SK-N-SH (cell line): ENCODE measurements at regions not wholly inside any gene's neighbourhood (a gene's known extent, or its start where the extent isn't known, plus 50 kb on each side); places are given as distances from the start of the nearest gene placed in this dataset.

Source experiments
- CTCF ChIA-PET: fragments of 300-600, 350-600 bp; formaldehyde crosslinking; extraction: SDS; loops from one replicate; lab custom pipeline; 2021; lab: Yijun Ruan, JAX
- POLR2A ChIA-PET: fragments of 350-600 bp; sonication (Branson Sonifier 250); formaldehyde crosslinking; extraction: SDS; loops from one replicate; lab custom pipeline; 2020; ENCODE audit warnings: antibody characterized with exemption, inconsistent platforms; lab: Yijun Ruan, JAX
- DNase-seq: peaks from one replicate; pipeline ENCODE4 v3.0.0; 2012
- H2AFZ ChIP-seq: fragments of 200-600 bp; sonication (generic); 2 replicates; pipeline ENCODE4 v1.8.1; 2016; ENCODE audit warnings: antibody characterized with exemption, mild to moderate bottlenecking, low read depth
- H3F3A ChIP-seq: fragments of 200-600 bp; sonication (generic); replicated peaks from 2 replicates; pipeline ENCODE3; 2016; ENCODE audit warnings: antibody characterized with exemption, mild to moderate bottlenecking; ENCODE audit not compliant: insufficient read depth
- H3K27ac ChIP-seq, 2 experiments: fragments of 200-500 bp in 1 of 2; fragments of 200-600 bp in 1 of 2; sonication (Bioruptor generic) in 1 of 2; sonication (generic), shearing (Covaris generic) in 1 of 2; 2 replicates each; pipeline versions ENCODE4 v1.5.1 to v1.6.1; 2014 to 2016; ENCODE audit warnings: low read depth in 2 of 2, inconsistent platforms in 1 of 2, low read length in 1 of 2, mild to moderate bottlenecking in 1 of 2, mixed read lengths in 1 of 2
- H3K27me3 ChIP-seq: fragments of 200-600 bp; sonication (generic), shearing (Covaris generic); 2 replicates; pipeline ENCODE4 v1.6.1; 2016; ENCODE audit warnings: mixed run types; ENCODE audit not compliant: insufficient read depth
- H3K36me3 ChIP-seq, 2 experiments: fragments of 200-500 bp in 1 of 2; fragments of 200-600 bp in 1 of 2; sonication (Bioruptor generic) in 1 of 2; sonication (generic) in 1 of 2; replicated peaks in 1 of 2; 2 replicates each; pipeline versions ENCODE3 to v1.5.1; 2014 to 2016; ENCODE audit warnings: low read length in 1 of 2, mild to moderate bottlenecking in 1 of 2; ENCODE audit not compliant: insufficient read depth in 2 of 2, control insufficient read depth in 1 of 2
- H3K4me1 ChIP-seq, 2 experiments: fragments of 200-500 bp in 1 of 2; fragments of 200-600 bp in 1 of 2; sonication (Bioruptor generic) in 1 of 2; sonication (generic), shearing (Covaris generic) in 1 of 2; 2 replicates each; pipeline versions ENCODE4 v1.5.1 to v1.6.1; 2014 to 2016; ENCODE audit warnings: low read depth in 1 of 2, low read length in 1 of 2, mixed run types in 1 of 2; ENCODE audit not compliant: insufficient read depth in 2 of 2, control insufficient read depth in 1 of 2
- H3K4me2 ChIP-seq: fragments of 200-600 bp; sonication (generic), shearing (Covaris generic); 2 replicates; pipeline ENCODE4 v1.6.1; 2017; ENCODE audit warnings: mixed run types
- H3K4me3 ChIP-seq, 2 experiments: fragments of 200-500 bp in 1 of 2; fragments of 200-600 bp in 1 of 2; sonication (Bioruptor generic) in 1 of 2; sonication (generic), shearing (Covaris generic) in 1 of 2; 2 replicates each; pipeline versions ENCODE4 v1.5.1 to v1.8.1; 2014 to 2016; ENCODE audit warnings: low read depth in 2 of 2, inconsistent platforms in 1 of 2, low read length in 1 of 2, mild to moderate bottlenecking in 1 of 2, mixed read lengths in 1 of 2, moderate library complexity in 1 of 2
- H3K79me2 ChIP-seq: fragments of 200-600 bp; sonication (generic); 2 replicates; pipeline ENCODE4 v1.8.1; 2017; ENCODE audit warnings: mild to moderate bottlenecking; ENCODE audit not compliant: insufficient read depth
- H3K9ac ChIP-seq: fragments of 200-600 bp; sonication (generic); 2 replicates; pipeline ENCODE4 v1.6.1; 2017; ENCODE audit warnings: mixed run types
- H3K9me2 ChIP-seq: fragments of 200-600 bp; sonication (generic); 2 replicates; pipeline ENCODE4 v1.6.1; 2017; ENCODE audit warnings: mixed run types
- H3K9me3 ChIP-seq: fragments of 200-600 bp; sonication (generic); 2 replicates; pipeline ENCODE4 v1.6.1; 2017; ENCODE audit warnings: mixed run types, mild to moderate bottlenecking, moderate library complexity
- H4K20me1 ChIP-seq: fragments of 200-600 bp; sonication (generic); 2 replicates; pipeline ENCODE4 v1.6.1; 2017; ENCODE audit warnings: mild to moderate bottlenecking, mixed run types; ENCODE audit not compliant: insufficient read depth
- CHD2 ChIP-seq: fragments of 150-350 bp; IDR thresholded peaks from 2 replicates; pipeline ENCODE4 v1.6.1; 2018; ENCODE audit warnings: low read length; ENCODE audit not compliant: partially characterized antibody
- CTCF ChIP-seq: fragments of 200-600 bp; sonication (generic); IDR thresholded peaks from 2 replicates; pipeline ENCODE4 v1.6.1; 2017; ENCODE audit warnings: antibody characterized with exemption, mild to moderate bottlenecking, moderate library complexity
- FOSL2 ChIP-seq: IDR thresholded peaks from 2 replicates; pipeline ENCODE4 v1.4.0; 2012; ENCODE audit warnings: low read depth, mild to moderate bottlenecking, moderate library complexity, borderline replicate concordance
- FOXJ3 ChIP-seq: sonication (generic); formaldehyde crosslinking; IDR thresholded peaks from 2 replicates; pipeline ENCODE4 v1.5.1; 2020; ENCODE audit warnings: mild to moderate bottlenecking, missing genetic modification reagents
- FOXM1 ChIP-seq: IDR thresholded peaks from 2 replicates; pipeline ENCODE4 v1.4.0; 2012; ENCODE audit warnings: low read depth, mild to moderate bottlenecking
- GABPA ChIP-seq: IDR thresholded peaks from 2 replicates; pipeline ENCODE4 v1.4.0; 2012; ENCODE audit warnings: low read depth, mild to moderate bottlenecking
- MAX ChIP-seq: IDR thresholded peaks from 2 replicates; pipeline ENCODE4 v1.4.0; 2012; ENCODE audit warnings: low read depth
- MEF2A ChIP-seq: IDR thresholded peaks from 2 replicates; pipeline ENCODE4 v1.4.0; 2012; ENCODE audit warnings: low read depth, borderline replicate concordance
- MXI1 ChIP-seq: IDR thresholded peaks from 2 replicates; pipeline ENCODE4 v1.6.1; 2012; ENCODE audit warnings: mild to moderate bottlenecking, low read depth, low read length, improper control_type of control experiment
- NRF1 ChIP-seq: IDR thresholded peaks from 2 replicates; pipeline ENCODE4 v1.6.1; 2012; ENCODE audit warnings: low read depth, mild to moderate bottlenecking, low read length
- POLR2AphosphoS5 ChIP-seq: IDR thresholded peaks from 2 replicates; pipeline ENCODE4 v1.6.1; 2012; ENCODE audit warnings: low read depth, low read length
- RFX5 ChIP-seq: IDR thresholded peaks from 2 replicates; pipeline ENCODE4 v1.6.1; 2012; ENCODE audit warnings: mild to moderate bottlenecking, improper control_type of control experiment, low read length
- SIN3A ChIP-seq: IDR thresholded peaks from 2 replicates; pipeline ENCODE4 v1.6.1; 2012; ENCODE audit warnings: low read depth, mild to moderate bottlenecking, low read length, moderate library complexity, borderline replicate concordance
- SMC3 ChIP-seq: IDR thresholded peaks from 2 replicates; pipeline ENCODE4 v1.6.1; 2012; ENCODE audit warnings: low read depth, low read length, improper control_type of control experiment
- TAF1 ChIP-seq: IDR thresholded peaks from 2 replicates; pipeline ENCODE4 v1.6.1; 2012; ENCODE audit warnings: low read depth, mild to moderate bottlenecking, low read length, moderate library complexity, borderline replicate concordance
- TCF12 ChIP-seq: IDR thresholded peaks from 2 replicates; pipeline ENCODE4 v1.4.0; 2012
- TEAD4 ChIP-seq: IDR thresholded peaks from 2 replicates; pipeline ENCODE4 v1.4.0; 2012; ENCODE audit warnings: mild to moderate bottlenecking, borderline replicate concordance; ENCODE audit not compliant: insufficient read depth
- YY1 ChIP-seq: IDR thresholded peaks from 2 replicates; pipeline ENCODE4 v1.4.0; 2012; ENCODE audit warnings: low read depth, mild to moderate bottlenecking
- ZBTB33 ChIP-seq: IDR thresholded peaks from 2 replicates; pipeline ENCODE4 v1.4.0; 2012; ENCODE audit warnings: low read depth, borderline replicate concordance
- WGBS: methylation state at CpG from one replicate; pipeline ENCODE4 v1.1.6; 2017; ENCODE audit warnings: low lambda C conversion rate; 5-methylcytosine and 5-hydroxymethylcytosine counted together
- TF ChIP-seq, protein P1 (sequence below): IDR thresholded peaks from 2 replicates; pipeline ENCODE4; 2012
- TF ChIP-seq, protein P2 (sequence below): fragments of 150-350 bp; IDR thresholded peaks from 2 replicates; pipeline ENCODE4 v1.6.1; 2017; ENCODE audit warnings: antibody characterized with exemption, low read length, low read depth, borderline replicate concordance

- Histone ChIP-seq H3K4me2 (no peak overlapping the region), H3K4me3 (no peak overlapping the region), H3K79me2 (no peaks in the 10 kb centered on the region), H3K9ac (no peak overlapping the region), H3K36me3 (no peaks in the 10 kb centered on the region)
- TF ChIP-seq MAX (no peak), CTCF (peak; percentile 33), FOSL2 (no peak)
- TF ChIP-seq, all 33 proteins: peak for 1
- ChIA-PET CTCF (no interaction called here), POLR2A (no interaction called here)
- H4K20me1 ChIP-seq: no peaks in the 10 kb centered on the region
- no peaks in the 10 kb centered on the region for H3K27me3 ChIP-seq
- H3K4me1 ChIP-seq: no peaks in the 10 kb centered on the region
- no peaks in the 10 kb centered on the region for H3K9me2 ChIP-seq
- H2AFZ ChIP-seq: no peak overlapping the region
- H3F3A ChIP-seq: no peaks in the 10 kb centered on the region
- H3K9me3 ChIP-seq: no peaks in the 10 kb centered on the region
- no peak overlapping the region for H3K27ac ChIP-seq
- no peak for DNase-seq
These were observed 170.2 kb upstream of the FOXG1 start for GRCh38 chr14:28596391-28596790.

- Histone ChIP-seq H3F3A (no peaks in the 10 kb centered on the region), H3K9me2 (no peaks in the 10 kb centered on the region), H3K4me2 (no peak overlapping the region), H3K79me2 (no peaks in the 10 kb centered on the region), H3K9ac (no peak overlapping the region), H4K20me1 (no peaks in the 10 kb centered on the region), H2AFZ (no peak overlapping the region), H3K27me3 (no peaks in the 10 kb centered on the region; the same call in 1 of the 2 replicates), H3K4me1 (no peaks in the 10 kb centered on the region), H3K27ac (no peak overlapping the region), H3K9me3 (no peaks in the 10 kb centered on the region), H3K4me3 (no peak overlapping the region), H3K36me3 (no peaks in the 10 kb centered on the region)
- POLR2A ChIA-PET: no interaction called here
- DNase-seq: no peak
- 9% methylated on average over 2 of the region's 2 CpGs for WGBS
- TF ChIP-seq NRF1: no peak
- no peak for TF ChIP-seq FOSL2
- TF ChIP-seq, protein P1, sequence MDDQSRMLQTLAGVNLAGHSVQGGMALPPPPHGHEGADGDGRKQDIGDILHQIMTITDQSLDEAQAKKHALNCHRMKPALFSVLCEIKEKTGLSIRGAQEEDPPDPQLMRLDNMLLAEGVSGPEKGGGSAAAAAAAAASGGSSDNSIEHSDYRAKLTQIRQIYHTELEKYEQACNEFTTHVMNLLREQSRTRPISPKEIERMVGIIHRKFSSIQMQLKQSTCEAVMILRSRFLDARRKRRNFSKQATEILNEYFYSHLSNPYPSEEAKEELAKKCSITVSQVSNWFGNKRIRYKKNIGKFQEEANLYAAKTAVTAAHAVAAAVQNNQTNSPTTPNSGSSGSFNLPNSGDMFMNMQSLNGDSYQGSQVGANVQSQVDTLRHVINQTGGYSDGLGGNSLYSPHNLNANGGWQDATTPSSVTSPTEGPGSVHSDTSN: no peak
- no peak for TF ChIP-seq SMC3
- TF ChIP-seq FOXJ3 (CRISPR knock-in tag): no peak
- no peak for TF ChIP-seq TEAD4
- TF ChIP-seq, protein P2, sequence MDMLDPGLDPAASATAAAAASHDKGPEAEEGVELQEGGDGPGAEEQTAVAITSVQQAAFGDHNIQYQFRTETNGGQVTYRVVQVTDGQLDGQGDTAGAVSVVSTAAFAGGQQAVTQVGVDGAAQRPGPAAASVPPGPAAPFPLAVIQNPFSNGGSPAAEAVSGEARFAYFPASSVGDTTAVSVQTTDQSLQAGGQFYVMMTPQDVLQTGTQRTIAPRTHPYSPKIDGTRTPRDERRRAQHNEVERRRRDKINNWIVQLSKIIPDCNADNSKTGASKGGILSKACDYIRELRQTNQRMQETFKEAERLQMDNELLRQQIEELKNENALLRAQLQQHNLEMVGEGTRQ: no peak
- no peak for TF ChIP-seq ZBTB33
- TF ChIP-seq CTCF: no peak
- TF ChIP-seq MXI1: no peak
- TF ChIP-seq FOXM1: no peak
- no peak for TF ChIP-seq YY1
- no peak for TF ChIP-seq TAF1
- no peak for TF ChIP-seq CHD2
- no peak for TF ChIP-seq TCF12
- no peak for TF ChIP-seq GABPA
- no peak for TF ChIP-seq SIN3A
- no peak for TF ChIP-seq MEF2A
- no peak for TF ChIP-seq POLR2AphosphoS5
- TF ChIP-seq RFX5: no peak
- CTCF ChIA-PET: interaction anchor here (2.0 kb wide), 1 partner anchor 10 kb away, joined by 13 read pairs; no protein-coding TSS in a partner anchor
These were observed 167.4 kb upstream of the FOXG1 start for GRCh38 chr14:28599191-28599590.
